ENCODE measurements at regions not wholly inside any gene's neighbourhood (a gene's known extent, or its start where the extent isn't known, plus 50 kb on each side); places are given as distances from the start of the nearest gene placed in this dataset.
A peak's percentile ranks its signal among the peaks of the same experiment; 100 is the strongest.

- DNase-seq (ENCODE audit: low read depth), result peak; percentile 83
- TF ChIP-seq CTCF (conservative IDR thresholded peaks at IDR 0.05; ENCODE audit: low read depth, low read length), result no peak
- no peak overlapping the region for H3K4me3 ChIP-seq (ENCODE audit: low read depth, low read length)
Observed at GRCh38 chr7:18402488-18403183, 92.9 kb upstream of the HDAC9 start.

GRCh38 chr7:18405726-18406125 lies 89.8 kb upstream of the HDAC9 start:
- no peak for DNase-seq (ENCODE audit: low read depth)
- no peak for TF ChIP-seq CTCF (conservative IDR thresholded peaks at IDR 0.05; ENCODE audit: low read depth, low read length)
- H3K4me3 ChIP-seq (ENCODE audit: low read depth, low read length), result no peak overlapping the region

GRCh38 chr7:18407385-18407784 lies 88.2 kb upstream of the HDAC9 start:
- no peak for TF ChIP-seq CTCF (conservative IDR thresholded peaks at IDR 0.05; ENCODE audit: low read depth, low read length)
- DNase-seq (ENCODE audit: low read depth), result no peak
- no peak overlapping the region for H3K4me3 ChIP-seq (ENCODE audit: low read depth, low read length)

- peak; percentile 43 for DNase-seq (ENCODE audit: low read depth)
- H3K4me3 ChIP-seq (ENCODE audit: low read depth, low read length), result no peak overlapping the region
- TF ChIP-seq CTCF (conservative IDR thresholded peaks at IDR 0.05; ENCODE audit: low read depth, low read length), result no peak
Observed at GRCh38 chr7:18408461-18408860, 87.1 kb upstream of the HDAC9 start.

- H3K4me3 ChIP-seq (ENCODE audit: low read depth, low read length), result no peak overlapping the region
- DNase-seq (ENCODE audit: low read depth), result no peak
- TF ChIP-seq CTCF (conservative IDR thresholded peaks at IDR 0.05; ENCODE audit: low read depth, low read length), result no peak
Observed at GRCh38 chr7:18408868-18409267, 86.7 kb upstream of the HDAC9 start.

- no peak for DNase-seq (ENCODE audit: low read depth)
- no peak for TF ChIP-seq CTCF (conservative IDR thresholded peaks at IDR 0.05; ENCODE audit: low read depth, low read length)
- no peak overlapping the region for H3K4me3 ChIP-seq (ENCODE audit: low read depth, low read length)
Observed at GRCh38 chr7:18413447-18413846, 82.1 kb upstream of the HDAC9 start.

GRCh38 chr7:18414885-18415284 lies 80.7 kb upstream of the HDAC9 start:
- H3K4me3 ChIP-seq (ENCODE audit: low read depth, low read length), result no peak overlapping the region
- TF ChIP-seq CTCF (conservative IDR thresholded peaks at IDR 0.05; ENCODE audit: low read depth, low read length), result no peak
- no peak for DNase-seq (ENCODE audit: low read depth)
